GM23338 (cell line): ENCODE measurements at regions not wholly inside any gene's neighbourhood (a gene's known extent, or its start where the extent isn't known, plus 50 kb on each side); places are given as distances from the start of the nearest gene placed in this dataset.

Experiments
- ATAC-seq: fragments of 200-7000 bp; cut with Tn5 transposase; 3 replicates; pipeline ENCODE4 v1.9.1; 2020
- DNase-seq: peaks from one replicate; pipeline ENCODE4 v3.0.0-alpha.2; 2015; ENCODE audit warnings: low spot score
- H2AFZ ChIP-seq: fragments of 200-600 bp; sonication (generic); 2 replicates; pipeline ENCODE4 v1.8.0; 2016; ENCODE audit warnings: antibody characterized with exemption, mild to moderate bottlenecking, moderate library complexity
- H3F3A ChIP-seq: fragments of 200-600 bp; sonication (generic); replicated peaks from 2 replicates; pipeline ENCODE4 v1.8.0; 2017; ENCODE audit warnings: antibody characterized with exemption, mixed run types, low read depth
- H3K27ac ChIP-seq: fragments of 200-600 bp; sonication (generic); 2 replicates; pipeline ENCODE4 v1.6.1; 2016; ENCODE audit warnings: low read depth
- H3K27me3 ChIP-seq: fragments of 200-600 bp; sonication (generic); 2 replicates; pipeline ENCODE4 v1.8.0; 2016; ENCODE audit warnings: mild to moderate bottlenecking, mixed run types, moderate library complexity; ENCODE audit not compliant: insufficient read depth
- H3K36me3 ChIP-seq: fragments of 200-600 bp; sonication (generic); 2 replicates; pipeline ENCODE4 v1.8.0; 2016; ENCODE audit warnings: mild to moderate bottlenecking; ENCODE audit not compliant: insufficient read depth
- H3K4me1 ChIP-seq: fragments of 200-600 bp; sonication (generic); 2 replicates; pipeline ENCODE4 v1.8.0; 2016; ENCODE audit warnings: mild to moderate bottlenecking, moderate library complexity; ENCODE audit not compliant: insufficient read depth
- H3K4me2 ChIP-seq: fragments of 200-600 bp; sonication (generic); 2 replicates; pipeline ENCODE4 v1.7.1; 2017; ENCODE audit warnings: mixed run types
- H3K4me3 ChIP-seq: fragments of 200-600 bp; sonication (generic); 2 replicates; pipeline ENCODE4 v1.6.1; 2016; ENCODE audit warnings: mixed run types
- H3K79me2 ChIP-seq: fragments of 200-600 bp; sonication (generic); replicated peaks from 2 replicates; pipeline ENCODE4 v1.8.0; 2017; ENCODE audit warnings: mild to moderate bottlenecking; ENCODE audit not compliant: insufficient read depth
- H3K9me2 ChIP-seq: fragments of 200-600 bp; sonication (generic); 2 replicates; pipeline ENCODE4 v1.8.0; 2017; ENCODE audit not compliant: insufficient read depth
- H4K20me1 ChIP-seq: fragments of 200-600 bp; sonication (generic); replicated peaks from 2 replicates; pipeline ENCODE4 v1.8.0; 2017; ENCODE audit warnings: mild to moderate bottlenecking; ENCODE audit not compliant: insufficient read depth
- H3K27ac Mint-ChIP-seq: 2 replicates; pipeline ENCODE4 v1.8.0; 2020; ENCODE audit warnings: inconsistent platforms, mild to moderate bottlenecking, moderate library complexity, mixed read lengths
- H3K27me3 Mint-ChIP-seq: 3 replicates; pipeline ENCODE4 v1.8.0; 2022; ENCODE audit warnings: low read depth, mild to moderate bottlenecking, moderate library complexity, mixed read lengths, inconsistent platforms; ENCODE audit not compliant: insufficient read depth, poor library complexity
- H3K36me3 Mint-ChIP-seq: 3 replicates; pipeline ENCODE4 v1.8.0; 2021; ENCODE audit warnings: low read depth, mild to moderate bottlenecking, inconsistent platforms, moderate library complexity, mixed read lengths
- H3K4me1 Mint-ChIP-seq: 3 replicates; pipeline ENCODE4 v1.8.0; 2020; ENCODE audit warnings: mild to moderate bottlenecking, inconsistent platforms, mixed read lengths
- H3K4me3 Mint-ChIP-seq: 3 replicates; pipeline ENCODE4 v1.8.0; 2021; ENCODE audit warnings: moderate library complexity, mild to moderate bottlenecking, inconsistent platforms, mixed read lengths
- H3K9me3 Mint-ChIP-seq: 3 replicates; pipeline ENCODE4 v1.8.0; 2020; ENCODE audit warnings: moderate library complexity, mild to moderate bottlenecking, inconsistent platforms, mixed read lengths
- CTCF ChIP-seq, 2 experiments: fragments of 200-600 bp in 1 of 2; sonication (generic) in 1 of 2; conservative IDR thresholded peaks; 2 replicates each; pipeline versions ENCODE4 v1.5.1 to v1.6.1; 2016 to 2017; ENCODE audit warnings: antibody characterized with exemption in 2 of 2, low read depth in 2 of 2, mild to moderate bottlenecking in 2 of 2, moderate library complexity in 1 of 2
- EZH2 ChIP-seq: fragments of 200-600 bp; sonication (generic); IDR thresholded peaks from one replicate; pipeline ENCODE4 v1.8.0; 2017; ENCODE audit warnings: antibody characterized with exemption, mild to moderate bottlenecking, low read depth; ENCODE audit not compliant: unreplicated experiment
- EZH2phosphoT487 ChIP-seq: fragments of 200-600 bp; sonication (generic); IDR thresholded peaks from one replicate; pipeline ENCODE4 v1.8.1; 2018; ENCODE audit warnings: antibody characterized with exemption; ENCODE audit not compliant: unreplicated experiment
- JUNB ChIP-seq: IDR thresholded peaks from one replicate; pipeline ENCODE4 v1.6.1; 2016; ENCODE audit warnings: antibody characterized with exemption; ENCODE audit not compliant: unreplicated experiment
- POLR2AphosphoS5 ChIP-seq: IDR thresholded peaks from 2 replicates; pipeline ENCODE4 v1.6.1; 2016; ENCODE audit warnings: antibody characterized with exemption, low read depth
- REST ChIP-seq: IDR thresholded peaks from one replicate; pipeline ENCODE4 v1.6.1; 2018; ENCODE audit warnings: antibody characterized with exemption; ENCODE audit not compliant: unreplicated experiment
- STAT1 ChIP-seq: IDR thresholded peaks from one replicate; pipeline ENCODE4 v1.6.1; 2016; ENCODE audit warnings: antibody characterized with exemption; ENCODE audit not compliant: unreplicated experiment
- ZNF114 ChIP-seq: fragments of 250-450 bp; sonication (Bioruptor Pico); IDR thresholded peaks from 2 replicates; pipeline ENCODE4 v1.5.0; 2020; ENCODE audit warnings: mild to moderate bottlenecking, moderate library complexity
- ZNF462 ChIP-seq: fragments of 250-450 bp; sonication (Bioruptor Pico); IDR thresholded peaks from 2 replicates; pipeline ENCODE4 v1.5.0; 2020; ENCODE audit warnings: mild to moderate bottlenecking, moderate library complexity

- Histone ChIP-seq H3K4me2 (no peak overlapping the region), H3K9me2 (peaks cover 4% of the 10 kb centered on the region; the same call in 1 of the 2 replicates), H3K4me3 (no peak overlapping the region), H2AFZ (no peak overlapping the region; the same call in 1 of the 2 replicates), H3K27me3 (no peaks in the 10 kb centered on the region), H3K27ac (no peak overlapping the region), H3K36me3 (no peaks in the 10 kb centered on the region), H3K79me2 (no peaks in the 10 kb centered on the region), H3F3A (no peaks in the 10 kb centered on the region), H4K20me1 (no peaks in the 10 kb centered on the region), H3K4me1 (no peaks in the 10 kb centered on the region)
- Mint-ChIP-seq H3K4me3 (no peak overlapping the region), H3K36me3 (no peaks in the 10 kb centered on the region), H3K9me3 (peaks cover 2% of the 10 kb centered on the region; the same call in 1 of the 3 replicates), H3K27ac (no peak overlapping the region), H3K4me1 (0 out of 3 replicates have a peak, but pooled peaks cover 2% of the 10 kb centered on the region), H3K27me3 (peaks cover 2% of the 10 kb centered on the region)
- ATAC-seq (no peak; the same call in 2 of the 3 replicates), DNase-seq (no peak)
- TF ChIP-seq STAT1, result no peak
- no peak for TF ChIP-seq ZNF462 (CRISPR knock-in tag)
- TF ChIP-seq POLR2AphosphoS5, result no peak
- no peak for TF ChIP-seq EZH2
Measured at GRCh38 chr15:94033683-94034020, 197.7 kb upstream of the MCTP2 start.

- Histone ChIP-seq H3K4me1 (no peaks in the 10 kb centered on the region), H2AFZ (no peak overlapping the region), H3F3A (no peaks in the 10 kb centered on the region), H3K27me3 (no peaks in the 10 kb centered on the region), H3K79me2 (no peaks in the 10 kb centered on the region), H4K20me1 (no peaks in the 10 kb centered on the region), H3K4me2 (no peak overlapping the region), H3K4me3 (no peak overlapping the region), H3K36me3 (no peaks in the 10 kb centered on the region), H3K27ac (no peak overlapping the region), H3K9me2 (peaks cover 4% of the 10 kb centered on the region; the same call in 1 of the 2 replicates)
- DNase-seq (no peak), ATAC-seq (no peak)
- Mint-ChIP-seq H3K9me3 (peaks cover 1% of the 10 kb centered on the region; the same call in 1 of the 3 replicates), H3K4me3 (no peak overlapping the region), H3K36me3 (no peaks in the 10 kb centered on the region), H3K4me1 (0 out of 3 replicates have a peak, but pooled peaks cover 2% of the 10 kb centered on the region), H3K27me3 (peaks cover 2% of the 10 kb centered on the region), H3K27ac (no peak overlapping the region)
- TF ChIP-seq JUNB (no peak), ZNF114 (CRISPR knock-in tag) (no peak), EZH2phosphoT487 (no peak), EZH2 (no peak), REST (no peak), CTCF (conservative IDR thresholded peaks at IDR 0.05; ENCODE audit: low read depth in 2 of 2) (no peak), STAT1 (no peak)
Measured at GRCh38 chr15:94033014-94033682, 198.2 kb upstream of the MCTP2 start.
